H1 (cell line): ENCODE measurements at regions not wholly inside any gene's neighbourhood (a gene's known extent, or its start where the extent isn't known, plus 50 kb on each side); places are given as distances from the start of the nearest gene placed in this dataset.

Experiments used
- HDAC6 ChIP-seq: IDR thresholded peaks from one replicate; pipeline ENCODE4 v1.7.1; 2012; ENCODE audit warnings: low read depth, mild to moderate bottlenecking, inconsistent platforms, low read length, moderate library complexity

- TF ChIP-seq HDAC6 = no peak
- TF ChIP-seq, all 59 proteins: peak for 0
Measured at GRCh38 chr1:177648138-177648537, 321.7 kb downstream of the SEC16B start (continued).
